Mucosa of rectum (tissue), 2 donors: ENCODE measurements at regions not wholly inside any gene's neighbourhood (a gene's known extent, or its start where the extent isn't known, plus 50 kb on each side); places are given as distances from the start of the nearest gene placed in this dataset.

Experiments
- H3K27ac ChIP-seq, 2 donors: one replicate each; pipeline ENCODE4 v1.7.0; 2013; ENCODE audit warnings: inconsistent platforms in 2 of 2, low read depth in 2 of 2, low read length in 2 of 2
- H3K27me3 ChIP-seq, 2 donors: one replicate each; pipeline ENCODE4 v1.7.0; 2013; ENCODE audit warnings: low read length in 2 of 2; ENCODE audit not compliant: control insufficient read depth in 2 of 2, insufficient read depth in 2 of 2
- H3K36me3 ChIP-seq, 2 donors: one replicate each; pipeline ENCODE4 v1.7.0; 2013; ENCODE audit warnings: low read length in 2 of 2; ENCODE audit not compliant: control insufficient read depth in 2 of 2, insufficient read depth in 2 of 2
- H3K4me1 ChIP-seq, 2 donors: one replicate each; pipeline ENCODE4 v1.7.0; 2013; ENCODE audit warnings: low read length in 2 of 2, mild to moderate bottlenecking in 1 of 2; ENCODE audit not compliant: control insufficient read depth in 2 of 2, insufficient read depth in 2 of 2
- H3K4me3 ChIP-seq, 2 donors: one replicate each; pipeline ENCODE4 v1.7.0; 2013; ENCODE audit warnings: low read length in 2 of 2
- H3K9ac ChIP-seq, 2 donors: one replicate each; pipeline ENCODE4 v1.7.0; 2013; ENCODE audit warnings: low read length in 2 of 2, low read depth in 1 of 2, mild to moderate bottlenecking in 1 of 2
- H3K9me3 ChIP-seq, 2 donors: one replicate each; pipeline ENCODE4 v1.7.0; 2013; ENCODE audit warnings: low read length in 2 of 2; ENCODE audit not compliant: control insufficient read depth in 2 of 2
- donor health status: healthy.
- donor health status: Normal muscosa, but diverticular disease.

DNA sequence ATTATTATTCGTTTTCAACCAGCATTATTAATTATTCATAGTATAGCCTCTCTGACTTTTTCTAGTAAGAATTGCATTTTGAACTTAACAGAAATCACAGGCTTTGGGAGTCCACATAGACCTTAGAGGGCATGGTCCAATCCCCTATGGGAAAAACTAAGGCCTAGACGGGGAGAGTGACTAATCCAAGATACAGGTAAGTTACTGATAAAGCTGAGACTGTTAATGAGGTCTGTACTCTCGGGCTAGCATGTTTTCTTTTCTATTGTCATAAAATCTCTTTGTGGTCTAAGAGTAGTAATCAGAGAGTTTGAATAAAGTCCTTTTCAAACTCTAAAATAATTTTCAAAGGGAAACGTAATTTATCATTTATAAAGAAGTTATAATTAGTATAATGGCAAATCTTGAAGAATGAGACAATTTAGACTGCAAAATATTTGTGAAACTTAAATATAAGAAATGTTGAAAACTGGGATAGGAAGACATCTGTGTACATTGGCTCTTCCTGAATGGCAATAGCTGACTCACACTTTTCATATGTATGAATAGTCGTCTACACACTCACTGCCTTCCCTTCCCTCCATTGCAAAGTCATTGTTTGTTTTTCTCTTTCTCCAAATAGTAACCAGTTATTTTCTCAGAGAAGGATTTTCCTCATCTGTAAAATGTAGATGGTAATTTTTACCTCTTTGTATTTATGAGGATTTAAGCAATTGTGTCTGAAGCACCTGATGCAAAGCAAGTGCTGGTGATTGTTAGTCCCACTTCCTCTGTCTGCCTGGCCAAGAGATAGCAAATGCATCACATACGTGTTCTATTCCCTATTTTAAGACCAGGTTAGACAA, 207.9 kb upstream of the CD180 start:
- H3K4me3 ChIP-seq: no peak overlapping the region
- no peaks in the 10 kb centered on the region for H3K36me3 ChIP-seq
- no peak overlapping the region for H3K27ac ChIP-seq
- no peaks in the 10 kb centered on the region for H3K4me1 ChIP-seq
- H3K9me3 ChIP-seq: no peaks in the 10 kb centered on the region
- H3K27me3 ChIP-seq: no peaks in the 10 kb centered on the region
- no peak overlapping the region for H3K9ac ChIP-seq

DNA sequence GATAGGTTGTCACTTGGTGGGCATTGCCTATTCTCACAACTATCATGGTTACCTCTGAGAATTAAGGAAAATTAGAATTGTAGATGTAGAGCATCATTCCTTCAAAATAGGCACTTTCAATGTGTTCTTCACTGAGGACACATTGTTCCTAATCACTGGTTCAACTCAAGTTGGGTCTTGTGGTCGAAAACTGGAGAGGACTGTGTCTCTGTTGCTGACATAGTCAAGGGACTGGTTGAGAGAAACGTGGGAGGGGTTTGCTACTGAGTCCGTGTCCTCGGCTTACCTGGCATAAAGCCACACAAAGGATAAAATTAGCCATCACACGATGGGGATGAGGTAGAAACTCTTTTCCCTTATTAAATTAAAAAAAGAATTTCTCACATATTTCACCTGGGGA, 205.9 kb upstream of the CD180 start:
- H3K4me3 ChIP-seq: no peak overlapping the region
- H3K36me3 ChIP-seq: no peaks in the 10 kb centered on the region
- H3K27ac ChIP-seq: no peak overlapping the region
- H3K9ac ChIP-seq: no peak overlapping the region
- no peaks in the 10 kb centered on the region for H3K27me3 ChIP-seq
- no peaks in the 10 kb centered on the region for H3K4me1 ChIP-seq
- H3K9me3 ChIP-seq: no peaks in the 10 kb centered on the region

DNA sequence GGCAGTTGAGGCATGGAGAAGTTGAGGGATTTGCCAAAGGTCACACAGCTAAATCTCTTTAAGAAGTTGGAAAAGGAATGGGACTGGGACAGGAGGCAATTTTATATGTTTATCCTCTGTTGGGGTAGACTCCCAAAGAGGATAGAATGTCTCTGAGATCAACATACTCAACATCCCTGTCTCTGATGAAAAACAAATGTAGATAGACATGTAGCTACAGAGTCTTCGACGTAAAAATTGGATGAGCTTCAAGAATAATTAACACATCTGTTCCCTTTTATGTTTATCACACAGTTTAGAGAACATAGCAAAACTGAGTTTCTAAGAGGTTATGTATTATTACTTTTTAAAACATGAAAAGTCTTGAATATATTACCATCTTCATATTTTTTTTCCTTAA, 204.6 kb upstream of the CD180 start:
- no peak overlapping the region for H3K4me3 ChIP-seq
- no peak overlapping the region for H3K27ac ChIP-seq
- no peaks in the 10 kb centered on the region for H3K27me3 ChIP-seq
- H3K9ac ChIP-seq: no peak overlapping the region
- H3K36me3 ChIP-seq: no peaks in the 10 kb centered on the region
- H3K9me3 ChIP-seq: no peaks in the 10 kb centered on the region
- H3K4me1 ChIP-seq: no peaks in the 10 kb centered on the region

DNA sequence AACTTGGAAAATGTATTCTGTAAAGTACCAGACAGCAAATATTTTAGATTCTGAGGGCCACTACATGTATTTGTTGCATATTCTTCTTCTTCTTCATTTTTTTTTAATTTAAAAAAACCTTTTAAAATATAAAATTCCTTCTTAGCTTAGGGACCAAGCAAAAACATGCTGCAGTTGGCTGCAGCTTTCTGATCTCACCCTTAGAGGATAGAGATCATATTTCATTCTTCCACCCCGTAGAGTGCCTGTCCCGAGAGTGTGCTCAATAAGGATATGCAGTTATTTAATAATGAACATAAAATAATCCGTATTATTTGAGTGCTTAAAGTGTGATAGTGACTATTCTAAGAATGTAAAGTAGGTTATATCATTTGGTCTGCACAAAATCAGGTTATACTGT, 204.2 kb upstream of the CD180 start:
- Histone ChIP-seq H3K9ac (no peak overlapping the region), H3K36me3 (no peaks in the 10 kb centered on the region), H3K4me3 (no peak overlapping the region), H3K9me3 (no peaks in the 10 kb centered on the region), H3K4me1 (no peaks in the 10 kb centered on the region), H3K27ac (no peak overlapping the region), H3K27me3 (no peaks in the 10 kb centered on the region)

DNA sequence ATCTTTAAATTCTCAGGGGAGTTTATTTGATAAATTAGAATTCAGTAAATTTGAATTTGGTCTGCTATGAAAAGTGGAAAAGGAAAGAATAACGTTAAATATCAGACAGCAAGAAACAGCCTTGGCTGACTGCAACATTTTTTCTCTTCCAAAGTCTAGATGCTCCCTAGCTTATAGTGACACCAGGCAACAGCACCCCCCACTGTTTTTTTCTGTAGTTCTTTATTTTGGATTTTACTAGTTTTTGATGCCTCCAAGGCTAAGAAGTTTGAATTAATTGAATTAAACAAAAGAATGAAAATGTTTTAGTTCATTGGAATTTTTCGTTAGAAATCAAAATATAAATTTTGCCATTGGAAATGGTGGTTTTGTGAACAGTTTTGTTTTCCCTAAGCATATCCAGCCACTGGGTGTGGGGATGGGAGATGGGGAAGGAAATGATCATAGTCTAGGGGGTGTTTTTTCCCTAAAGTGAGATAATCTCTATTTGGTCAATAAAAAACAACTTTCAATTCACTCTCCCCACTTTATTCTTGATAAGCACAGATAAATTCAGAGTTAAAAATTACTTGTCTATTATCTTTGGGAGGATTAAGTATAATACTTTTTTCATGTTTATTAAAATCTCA, 199.3 kb upstream of the CD180 start:
- no peaks in the 10 kb centered on the region for H3K27me3 ChIP-seq

DNA sequence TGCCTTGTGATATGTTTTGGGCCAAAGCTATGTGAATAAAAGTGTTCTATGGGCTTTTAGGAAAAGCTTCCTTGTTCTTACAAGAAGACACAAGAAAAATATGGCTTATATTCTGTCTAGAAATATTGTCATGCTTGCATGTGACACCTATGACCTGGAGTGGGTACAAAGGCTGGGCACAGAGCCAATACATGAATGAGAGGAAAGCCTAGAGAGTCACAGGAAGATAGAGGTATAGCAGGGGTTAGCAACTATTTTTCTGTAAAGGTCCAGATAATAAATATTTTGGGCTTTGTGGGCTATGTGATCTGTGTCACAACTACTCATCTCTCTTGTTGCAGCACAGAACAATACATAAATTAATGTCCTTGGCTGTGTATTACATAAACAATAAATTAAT, 196.6 kb upstream of the CD180 start:
- no peak overlapping the region for H3K27ac ChIP-seq
- no peak overlapping the region for H3K9ac ChIP-seq
- H3K4me1 ChIP-seq: no peaks in the 10 kb centered on the region
- H3K36me3 ChIP-seq: no peaks in the 10 kb centered on the region
- H3K4me3 ChIP-seq: no peak overlapping the region
- no peaks in the 10 kb centered on the region for H3K9me3 ChIP-seq
- no peaks in the 10 kb centered on the region for H3K27me3 ChIP-seq

More for the DNA sequence above, 199.3 kb upstream of the CD180 start:
- H3K36me3 ChIP-seq: no peaks in the 10 kb centered on the region
- no peak overlapping the region for H3K4me3 ChIP-seq
- no peak overlapping the region for H3K27ac ChIP-seq
- H3K9ac ChIP-seq: no peak overlapping the region
- H3K4me1 ChIP-seq: no peaks in the 10 kb centered on the region
- no peaks in the 10 kb centered on the region for H3K9me3 ChIP-seq

DNA sequence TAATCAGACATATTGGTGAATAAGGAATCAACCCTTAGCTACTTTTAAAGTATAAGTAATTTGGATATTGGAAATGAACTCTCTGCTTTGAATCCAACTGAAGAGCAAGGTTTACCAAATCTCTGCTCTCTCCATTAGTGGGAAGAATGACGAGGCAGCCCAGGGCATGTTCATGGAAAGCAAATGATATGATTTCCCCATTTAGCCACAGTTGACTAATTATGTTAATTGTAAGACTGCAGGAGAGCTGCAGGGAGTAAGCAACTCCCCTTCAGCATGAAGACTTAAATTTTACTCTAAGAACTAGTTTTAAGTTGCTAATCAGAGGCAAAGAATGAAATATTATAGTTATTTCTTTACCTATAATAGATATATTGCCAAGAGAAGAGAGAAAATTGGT, 194.3 kb upstream of the CD180 start:
- Histone ChIP-seq H3K4me3 (no peak overlapping the region), H3K27me3 (no peaks in the 10 kb centered on the region), H3K27ac (no peak overlapping the region), H3K9me3 (no peaks in the 10 kb centered on the region), H3K9ac (no peak overlapping the region), H3K36me3 (no peaks in the 10 kb centered on the region), H3K4me1 (no peaks in the 10 kb centered on the region)

DNA sequence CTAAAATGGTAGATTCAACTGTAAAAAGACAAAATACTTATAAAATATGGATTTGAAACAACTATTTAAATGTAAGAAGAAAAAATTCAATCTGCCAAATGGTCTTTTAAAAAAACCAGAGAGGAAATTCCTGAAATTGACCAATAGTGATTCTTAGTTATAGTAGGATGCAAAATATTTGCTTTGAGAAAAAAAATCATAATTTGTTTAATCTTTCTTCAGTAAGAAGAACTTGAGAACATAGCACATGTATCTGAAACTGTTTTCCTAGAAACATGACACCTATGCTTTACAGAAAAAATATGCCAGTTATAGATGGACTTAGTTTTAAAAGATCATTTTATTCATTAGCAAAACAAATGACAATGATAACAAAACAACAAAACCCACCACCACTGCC, 186.9 kb upstream of the CD180 start:
- H3K4me3 ChIP-seq: no peak overlapping the region
- no peaks in the 10 kb centered on the region for H3K36me3 ChIP-seq
- no peak overlapping the region for H3K27ac ChIP-seq
- no peaks in the 10 kb centered on the region for H3K4me1 ChIP-seq
- H3K9me3 ChIP-seq: no peaks in the 10 kb centered on the region
- no peak overlapping the region for H3K9ac ChIP-seq
- H3K27me3 ChIP-seq: no peaks in the 10 kb centered on the region

DNA sequence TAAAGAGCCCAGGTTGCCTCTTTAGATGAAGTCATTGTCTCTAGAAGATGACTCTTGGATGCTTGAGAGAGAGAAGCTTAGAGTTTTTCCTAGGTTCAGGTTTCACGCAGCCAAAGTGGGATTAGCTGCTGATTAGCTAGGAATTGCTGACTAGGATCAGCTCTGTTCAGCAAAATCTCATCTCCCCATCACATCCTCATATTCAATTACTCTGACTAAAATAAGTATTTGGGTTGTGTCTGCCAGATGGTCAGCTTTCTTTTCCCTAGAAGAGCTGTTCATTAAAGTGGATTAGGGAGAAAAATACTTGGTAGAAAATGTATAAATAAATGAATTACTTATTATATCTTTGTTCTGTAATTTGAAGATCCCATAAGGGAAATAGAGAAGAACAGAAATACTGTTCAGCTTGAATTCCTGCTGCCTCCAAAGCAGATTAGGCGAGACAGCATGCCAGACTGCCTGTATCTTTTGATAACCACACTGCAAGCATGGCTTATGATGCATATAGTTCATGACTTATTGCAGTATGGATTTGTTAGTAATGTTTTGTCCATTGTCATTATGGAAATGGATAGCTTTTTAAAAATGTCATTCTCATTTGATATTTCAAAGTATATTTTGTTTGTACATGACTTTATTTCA, 184.8 kb upstream of the CD180 start:
- Histone ChIP-seq H3K27ac (no peak overlapping the region), H3K4me3 (no peak overlapping the region), H3K36me3 (no peaks in the 10 kb centered on the region), H3K27me3 (no peaks in the 10 kb centered on the region), H3K4me1 (no peaks in the 10 kb centered on the region), H3K9ac (no peak overlapping the region), H3K9me3 (no peaks in the 10 kb centered on the region)

DNA sequence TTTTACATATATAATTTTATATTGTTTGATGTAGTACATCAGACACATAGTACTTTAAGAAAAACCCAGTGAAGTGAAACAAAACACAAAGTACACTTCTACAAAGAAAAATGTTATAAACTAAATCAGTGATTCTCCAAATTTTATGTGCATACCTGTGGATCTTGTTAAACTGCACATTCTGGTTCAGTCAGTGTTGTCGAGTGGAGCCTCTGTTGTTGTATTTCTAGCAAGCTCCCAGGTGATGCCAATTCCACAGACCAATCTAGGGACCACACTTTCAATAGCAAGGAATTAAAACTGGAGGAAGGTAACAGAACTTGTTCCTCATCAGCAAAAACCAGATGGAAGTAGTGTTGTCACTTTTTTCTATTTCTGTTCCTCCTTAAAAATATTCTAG, 183.8 kb upstream of the CD180 start:
- Histone ChIP-seq H3K4me1 (no peaks in the 10 kb centered on the region), H3K4me3 (no peak overlapping the region), H3K27ac (no peak overlapping the region), H3K27me3 (no peaks in the 10 kb centered on the region), H3K36me3 (no peaks in the 10 kb centered on the region), H3K9ac (no peak overlapping the region), H3K9me3 (no peaks in the 10 kb centered on the region)
